Spleen (tissue), 11 donors: ENCODE measurements at regions not wholly inside any gene's neighbourhood (a gene's known extent, or its start where the extent isn't known, plus 50 kb on each side); places are given as distances from the start of the nearest gene placed in this dataset.
A peak's percentile ranks its signal among the peaks of the same experiment; 100 is the strongest.

ENCODE experiments used
- DNase-seq: peaks from one replicate; pipeline ENCODE4 v3.0.0-alpha.2; 2020
- H3K27ac ChIP-seq, 8 donors: fragments of 200-600 bp; sonication (generic) in 7 of 8; 1 replicate in 4 of 8; 2 replicates in 4 of 8; pipeline versions ENCODE4 v1.5.0 to v1.8.0; 2016 to 2021; ENCODE audit warnings: inconsistent platforms in 4 of 8, mild to moderate bottlenecking in 4 of 8, moderate library complexity in 1 of 8
- H3K27me3 ChIP-seq, 7 donors: fragments of 200-600 bp; sonication (generic) in 6 of 7; replicated peaks in 1 of 7; 1 replicate in 4 of 7; 2 replicates in 3 of 7; pipeline versions ENCODE4 v1.5.0 to v1.8.0; 2016 to 2021; ENCODE audit warnings: inconsistent platforms in 3 of 7, mild to moderate bottlenecking in 1 of 7
- H3K36me3 ChIP-seq, 6 donors: fragments of 200-600 bp; sonication (generic) in 5 of 6; 1 replicate in 4 of 6; 2 replicates in 2 of 6; pipeline versions ENCODE4 v1.5.0 to v1.8.0; 2016 to 2021; ENCODE audit warnings: inconsistent platforms in 2 of 6
- H3K4me1 ChIP-seq, 6 donors: fragments of 200-600 bp; sonication (generic) in 5 of 6; 1 replicate in 3 of 6; 2 replicates in 3 of 6; pipeline versions ENCODE4 v1.5.0 to v1.8.0; 2016 to 2021; ENCODE audit warnings: inconsistent platforms in 3 of 6
- H3K4me3 ChIP-seq, 8 donors: fragments of 200-600 bp; sonication (generic) in 7 of 8; 1 replicate in 4 of 8; 2 replicates in 4 of 8; pipeline versions ENCODE4 v1.5.0 to v1.8.0; 2016 to 2021; ENCODE audit warnings: inconsistent platforms in 4 of 8, mild to moderate bottlenecking in 4 of 8, moderate library complexity in 2 of 8
- H3K9me3 ChIP-seq, 8 donors: fragments of 200-600 bp; sonication (generic) in 7 of 8; 1 replicate in 4 of 8; 2 replicates in 4 of 8; pipeline versions ENCODE4 v1.5.0 to v1.8.0; 2016 to 2021; ENCODE audit warnings: inconsistent platforms in 4 of 8
- POLR2A ChIP-seq, 3 donors: fragments of 450-650 bp; IDR thresholded peaks; one replicate each; pipeline ENCODE4 v1.5.1; 2017; ENCODE audit warnings: antibody characterized with exemption in 3 of 3, mild to moderate bottlenecking in 1 of 3
- POLR2AphosphoS5 ChIP-seq, 3 donors: sonication (generic); formaldehyde crosslinking; IDR thresholded peaks; one replicate each; pipeline ENCODE4 v1.5.1; 2017; ENCODE audit warnings: antibody characterized with exemption in 3 of 3
- WGBS, 5 donors: extraction: QIAGEN DNeasy Blood & Tissue Kit in 3 of 5; methylation state at CpG; one replicate each; pipeline versions ENCODE4 v1.1.5 to v1.1.7; 2013 to 2018; 5-methylcytosine and 5-hydroxymethylcytosine counted together
- intact Hi-C: fragments of 100-400 bp; cut with DNase I; formaldehyde crosslinking; loops from one replicate; pipeline ENCODE4 v1.15.0; 2023; ENCODE audit warnings: low total_unique reads
- TF ChIP-seq, protein P1 (sequence below), 11 experiments: fragments of 200-600 bp in 7 of 11; fragments of 450-650 bp in 4 of 11; sonication (generic) in 4 of 11; IDR thresholded peaks in 8 of 11; conservative IDR thresholded peaks in 3 of 11; 1 replicate in 7 of 11; 2 replicates in 4 of 11; pipeline versions ENCODE4 v1.4.0 to v1.8.0; 2016 to 2021; ENCODE audit warnings: antibody characterized with exemption in 11 of 11, inconsistent platforms in 4 of 11, mild to moderate bottlenecking in 1 of 11
- donor health status: healthy with polysubstance abuse.
- donor health status: DM: no; HTN: no; CAD: no; lungs with moderate emphysema.
- donor health status: DM: no; HTN: no; CAD: no.
- donor health status: Bipolar disorder and iron deficiency.
- donor health status: healthy.
- donor health status: DM: no; HTN: no; CAD: no.
- donor health status: DM: yes; HTN: yes; CAD: no.

DNA sequence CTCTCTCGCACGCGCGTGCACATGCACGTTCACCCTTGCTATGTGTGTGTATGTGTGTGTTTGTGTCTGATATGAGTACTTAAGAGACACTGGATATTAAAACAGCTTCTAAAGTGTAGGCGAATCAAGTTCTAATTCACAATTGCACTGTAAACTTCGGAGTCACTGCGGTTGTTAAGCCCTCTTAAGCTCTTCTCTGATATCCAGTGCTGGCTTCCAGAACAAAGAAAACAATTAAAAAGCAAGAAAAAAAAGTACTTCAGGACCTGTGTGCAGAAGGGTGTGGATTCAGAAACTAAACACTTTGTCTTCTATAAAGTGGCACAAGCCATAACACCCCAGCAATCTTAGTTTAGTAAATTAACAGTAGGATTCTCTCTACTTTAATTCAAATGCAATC lies 300.2 kb downstream of the PCDH7 start:
- H3K27me3 ChIP-seq, result no peaks in the 10 kb centered on the region

DNA sequence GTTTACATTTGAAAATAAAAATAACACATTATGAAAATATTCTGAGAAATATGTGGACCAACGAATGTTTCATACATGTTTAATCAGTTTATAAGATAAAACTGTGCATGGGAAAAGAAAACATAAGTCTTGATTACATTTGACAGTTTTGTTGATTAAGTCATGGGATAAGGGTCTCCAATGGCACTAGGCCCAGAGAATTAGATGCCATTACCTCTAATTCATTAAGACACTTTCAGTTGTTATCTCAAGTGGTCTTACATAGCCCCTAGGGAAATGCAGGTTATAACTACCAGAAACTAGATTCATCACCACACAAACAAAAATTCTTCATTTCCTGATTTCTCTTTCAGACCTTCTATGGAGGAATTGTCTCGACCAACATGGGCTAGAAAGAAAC lies 300.8 kb downstream of the PCDH7 start:
- Histone ChIP-seq H3K36me3 (no peaks in the 10 kb centered on the region), H3K27ac (no peak overlapping the region), H3K4me1 (no peaks in the 10 kb centered on the region), H3K9me3 (no peaks in the 10 kb centered on the region), H3K4me3 (no peak overlapping the region), H3K27me3 (no peaks in the 10 kb centered on the region)
- 68 to 73% (median 71%) methylated on average over 2 of the region's 2 CpGs for WGBS, 5 donors
- intact Hi-C loops, result no loop called here
- no peak for DNase-seq
- TF ChIP-seq POLR2AphosphoS5 (IDR thresholded peaks at IDR 0.05), result no peak
- no peak for TF ChIP-seq POLR2A (IDR thresholded peaks at IDR 0.05)
- TF ChIP-seq, protein P1, sequence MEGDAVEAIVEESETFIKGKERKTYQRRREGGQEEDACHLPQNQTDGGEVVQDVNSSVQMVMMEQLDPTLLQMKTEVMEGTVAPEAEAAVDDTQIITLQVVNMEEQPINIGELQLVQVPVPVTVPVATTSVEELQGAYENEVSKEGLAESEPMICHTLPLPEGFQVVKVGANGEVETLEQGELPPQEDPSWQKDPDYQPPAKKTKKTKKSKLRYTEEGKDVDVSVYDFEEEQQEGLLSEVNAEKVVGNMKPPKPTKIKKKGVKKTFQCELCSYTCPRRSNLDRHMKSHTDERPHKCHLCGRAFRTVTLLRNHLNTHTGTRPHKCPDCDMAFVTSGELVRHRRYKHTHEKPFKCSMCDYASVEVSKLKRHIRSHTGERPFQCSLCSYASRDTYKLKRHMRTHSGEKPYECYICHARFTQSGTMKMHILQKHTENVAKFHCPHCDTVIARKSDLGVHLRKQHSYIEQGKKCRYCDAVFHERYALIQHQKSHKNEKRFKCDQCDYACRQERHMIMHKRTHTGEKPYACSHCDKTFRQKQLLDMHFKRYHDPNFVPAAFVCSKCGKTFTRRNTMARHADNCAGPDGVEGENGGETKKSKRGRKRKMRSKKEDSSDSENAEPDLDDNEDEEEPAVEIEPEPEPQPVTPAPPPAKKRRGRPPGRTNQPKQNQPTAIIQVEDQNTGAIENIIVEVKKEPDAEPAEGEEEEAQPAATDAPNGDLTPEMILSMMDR (IDR thresholded peaks at IDR 0.05 in 8 of 11, conservative IDR thresholded peaks at IDR 0.05 in 3 of 11), result no peak

More for the DNA sequence above, 300.2 kb downstream of the PCDH7 start:
- DNase-seq, result no peak
- no peaks in the 10 kb centered on the region for H3K36me3 ChIP-seq
- H3K9me3 ChIP-seq, result no peaks in the 10 kb centered on the region
- no peaks in the 10 kb centered on the region for H3K4me1 ChIP-seq
- intact Hi-C loops, result no loop called here
- H3K4me3 ChIP-seq, result no peak overlapping the region
- TF ChIP-seq, protein P1 (IDR thresholded peaks at IDR 0.05 in 8 of 11, conservative IDR thresholded peaks at IDR 0.05 in 3 of 11), result no peak
- TF ChIP-seq POLR2AphosphoS5 (IDR thresholded peaks at IDR 0.05) (no peak), POLR2A (IDR thresholded peaks at IDR 0.05) (no peak)
- H3K27ac ChIP-seq, result no peak overlapping the region
- WGBS, 5 donors, result 87 to 96% (median 93%) methylated on average over 8 of the region's 8 CpGs

DNA sequence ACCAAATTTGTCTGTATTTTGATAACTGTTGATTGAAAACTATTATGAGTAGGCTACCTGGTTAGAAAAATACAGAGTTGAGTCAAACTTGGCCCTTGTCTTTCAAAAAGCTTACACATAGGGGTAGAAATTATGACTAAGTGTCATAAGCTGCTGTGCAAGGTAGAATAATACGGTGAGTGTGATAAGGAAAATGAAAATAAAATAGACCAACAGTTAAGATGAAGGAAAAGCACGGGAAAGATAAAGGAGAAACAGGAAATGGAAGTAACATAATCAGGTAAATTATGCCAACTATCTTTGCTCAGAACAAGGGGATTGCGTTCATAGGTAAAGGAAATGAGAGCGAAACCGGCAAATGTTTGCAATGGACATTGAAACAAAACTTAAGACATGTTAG lies 302.5 kb downstream of the PCDH7 start:
- peak overlapping the region in 3 of 8 donors; percentile 2 to 12 (median 3) for H3K4me3 ChIP-seq
- no peaks in the 10 kb centered on the region for H3K4me1 ChIP-seq
- TF ChIP-seq POLR2AphosphoS5 (IDR thresholded peaks at IDR 0.05) (no peak), POLR2A (IDR thresholded peaks at IDR 0.05) (no peak)
- TF ChIP-seq, protein P1 (IDR thresholded peaks at IDR 0.05 in 8 of 11, conservative IDR thresholded peaks at IDR 0.05 in 3 of 11), result no peak
- H3K36me3 ChIP-seq, result no peaks in the 10 kb centered on the region
- WGBS, 5 donors, result 67 to 78% (median 73%) methylated on average over 5 of the region's 5 CpGs
- no peaks in the 10 kb centered on the region for H3K27me3 ChIP-seq
- no peak for DNase-seq
- no peaks in the 10 kb centered on the region for H3K9me3 ChIP-seq
- intact Hi-C loops, result no loop called here
- peak overlapping the region in 2 of 8 donors; percentile 6 to 14 for H3K27ac ChIP-seq

DNA sequence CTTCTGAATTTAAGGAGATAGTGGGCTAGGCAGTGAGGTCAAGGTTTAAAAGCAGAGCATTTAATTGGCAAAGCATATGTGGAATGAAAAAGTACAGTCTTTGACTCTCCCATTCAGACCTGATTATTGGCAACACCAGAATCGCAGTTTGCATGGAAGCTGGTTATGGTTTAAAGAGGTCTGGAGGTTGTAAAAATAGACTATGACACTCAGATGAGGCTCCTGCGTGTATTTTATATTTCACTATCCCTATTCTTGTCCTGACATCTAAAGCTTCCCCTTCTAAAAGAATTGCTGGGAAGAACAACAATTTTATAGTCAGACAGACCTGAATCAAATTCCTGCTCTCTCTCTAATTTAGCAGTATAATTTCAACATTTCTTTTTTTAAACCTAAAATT lies 302.9 kb downstream of the PCDH7 start:
- peak overlapping the region in 2 of 8 donors; percentile 6 to 14 for H3K27ac ChIP-seq
- no peak for DNase-seq
- WGBS, 5 donors, result 64 to 73% (median 72%) methylated on average over 2 of the region's 2 CpGs
- H3K9me3 ChIP-seq, result no peaks in the 10 kb centered on the region
- no peak for TF ChIP-seq POLR2AphosphoS5 (IDR thresholded peaks at IDR 0.05)
- TF ChIP-seq POLR2A (IDR thresholded peaks at IDR 0.05), result no peak
- TF ChIP-seq, protein P1 (IDR thresholded peaks at IDR 0.05 in 8 of 11, conservative IDR thresholded peaks at IDR 0.05 in 3 of 11), result no peak
- intact Hi-C loops, result no loop called here
- H3K36me3 ChIP-seq, result no peaks in the 10 kb centered on the region
- no peaks in the 10 kb centered on the region for H3K4me1 ChIP-seq
- H3K27me3 ChIP-seq, result no peaks in the 10 kb centered on the region
- peak overlapping the region in 3 of 8 donors; percentile 2 to 12 (median 3) for H3K4me3 ChIP-seq
